Inferior parietal cortex (tissue), 1 donor: ENCODE measurements at regions not wholly inside any gene's neighbourhood (a gene's known extent, or its start where the extent isn't known, plus 50 kb on each side); places are given as distances from the start of the nearest gene placed in this dataset.

Experiments
- DNase-seq: peaks from one replicate; pipeline ENCODE4 v3.0.0-alpha.2; 2016; ENCODE audit errors: extremely low spot score

- no peak for DNase-seq
These were observed 165.5 kb downstream of the MDFIC start for GRCh38 chr7:115087437-115087836.

- no peak for DNase-seq
These were observed 164.4 kb downstream of the MDFIC start for GRCh38 chr7:115086146-115086841.

- no peak for DNase-seq
These were observed 163.5 kb downstream of the MDFIC start for GRCh38 chr7:115085421-115085820.

- no peak for DNase-seq
These were observed 162.0 kb downstream of the MDFIC start for GRCh38 chr7:115083935-115084334.

- no peak for DNase-seq
These were observed 159.9 kb downstream of the MDFIC start for GRCh38 chr7:115081772-115082171.

- no peak for DNase-seq
These were observed 157.0 kb downstream of the MDFIC start for GRCh38 chr7:115078851-115079250.

- DNase-seq: no peak
These were observed 156.5 kb downstream of the MDFIC start for GRCh38 chr7:115078386-115078785.

- no peak for DNase-seq
These were observed 148.4 kb downstream of the MDFIC start for GRCh38 chr7:115070311-115070710.
